ENCODE measurements at regions not wholly inside any gene's neighbourhood (a gene's known extent, or its start where the extent isn't known, plus 50 kb on each side); places are given as distances from the start of the nearest gene placed in this dataset.
"Not testable (repeated sequence)": the region's sequence is repeated elsewhere in the genome, so short reads cannot be mapped to it uniquely, and the experiment has no call there.

- Histone ChIP-seq H3K79me2 (ENCODE audit: control insufficient read depth, insufficient read depth, low read length, poor library complexity) (no peaks in the 10 kb centered on the region), H3K4me1 (ENCODE audit: control insufficient read depth in 1 of 2, insufficient read depth in 2 of 2, low read length in 2 of 2) (no peaks in the 10 kb centered on the region), H2BK12ac (ENCODE audit: low read length) (no peak overlapping the region), H2AFZ (ENCODE audit: insufficient read depth, low read length, poor library complexity) (no peak overlapping the region), H3K27ac (ENCODE audit: low read depth, low read length) (no peak overlapping the region), H3K23ac (ENCODE audit: low read length) (no peak overlapping the region), H3K36me3 (ENCODE audit: control insufficient read depth in 1 of 2, insufficient read depth in 2 of 2, low read length in 2 of 2) (no peaks in the 10 kb centered on the region), H3K9ac (ENCODE audit: low read length) (no peak overlapping the region), H3K18ac (ENCODE audit: low read length) (no peak overlapping the region), H3K4me2 (ENCODE audit: low read length) (no peak overlapping the region), H4K12ac (ENCODE audit: low read depth, low read length) (no peak overlapping the region), H3K4ac (ENCODE audit: low read depth, low read length) (no peak overlapping the region), H4K8ac (ENCODE audit: low read depth, low read length) (no peak overlapping the region), H2BK120ac (ENCODE audit: insufficient read depth, low read length, poor library complexity) (no peak overlapping the region), H2AK5ac (ENCODE audit: low read length) (no peak overlapping the region), H3K27me3 (ENCODE audit: insufficient read depth, low read length) (no peaks in the 10 kb centered on the region), H3K9me3 (ENCODE audit: insufficient read depth, low read depth, low read length) (no peaks in the 10 kb centered on the region), H4K91ac (ENCODE audit: low read depth, low read length) (no peak overlapping the region), H2BK5ac (ENCODE audit: low read depth, low read length, poor library complexity) (no peak overlapping the region), H3K14ac (ENCODE audit: low read length) (no peak overlapping the region), H3K79me1 (ENCODE audit: low read length) (no peaks in the 10 kb centered on the region), H3K4me3 (ENCODE audit: low read depth, low read length) (no peak overlapping the region)
- DNase-seq = no peak
- WGBS (ENCODE audit: extremely low coverage, insufficient coverage, insufficient read length) = no CpG with 5 or more reads among the region's 4 CpGs
Observed at GRCh38 chr4:133537780-133538281, 388.7 kb downstream of the PCDH10 start.

GRCh38 chr4:133534224-133534623 lies 385.1 kb downstream of the PCDH10 start:
- not testable (repeated sequence) for H2AK5ac ChIP-seq (ENCODE audit: low read length); H2BK120ac ChIP-seq (ENCODE audit: insufficient read depth, low read length, poor library complexity); H3K9ac ChIP-seq (ENCODE audit: low read length); H3K4me2 ChIP-seq (ENCODE audit: low read length); H3K4ac ChIP-seq (ENCODE audit: low read depth, low read length); H3K4me1 ChIP-seq (ENCODE audit: control insufficient read depth in 1 of 2, insufficient read depth in 2 of 2, low read length in 2 of 2); H4K8ac ChIP-seq (ENCODE audit: low read depth, low read length); H3K9me3 ChIP-seq (ENCODE audit: insufficient read depth, low read depth, low read length); H3K4me3 ChIP-seq (ENCODE audit: low read depth, low read length); H4K91ac ChIP-seq (ENCODE audit: low read depth, low read length); H3K27me3 ChIP-seq (ENCODE audit: insufficient read depth, low read length); H2AFZ ChIP-seq (ENCODE audit: insufficient read depth, low read length, poor library complexity); H2BK12ac ChIP-seq (ENCODE audit: low read length); H2BK5ac ChIP-seq (ENCODE audit: low read depth, low read length, poor library complexity); H3K79me1 ChIP-seq (ENCODE audit: low read length); H3K27ac ChIP-seq (ENCODE audit: low read depth, low read length); H3K23ac ChIP-seq (ENCODE audit: low read length); H4K12ac ChIP-seq (ENCODE audit: low read depth, low read length); H3K14ac ChIP-seq (ENCODE audit: low read length); H3K36me3 ChIP-seq (ENCODE audit: control insufficient read depth in 1 of 2, insufficient read depth in 2 of 2, low read length in 2 of 2); H3K79me2 ChIP-seq (ENCODE audit: control insufficient read depth, insufficient read depth, low read length, poor library complexity); H3K18ac ChIP-seq (ENCODE audit: low read length); DNase-seq
- WGBS (ENCODE audit: extremely low coverage, insufficient coverage, insufficient read length) = no CpG with 5 or more reads among the region's 6 CpGs

- Histone ChIP-seq H3K9ac (ENCODE audit: low read length) (no peak overlapping the region), H2BK5ac (ENCODE audit: low read depth, low read length, poor library complexity) (no peak overlapping the region), H3K23ac (ENCODE audit: low read length) (no peak overlapping the region), H4K12ac (ENCODE audit: low read depth, low read length) (no peak overlapping the region), H2AFZ (ENCODE audit: insufficient read depth, low read length, poor library complexity) (no peak overlapping the region), H3K4me3 (ENCODE audit: low read depth, low read length) (no peak overlapping the region), H3K36me3 (ENCODE audit: control insufficient read depth in 1 of 2, insufficient read depth in 2 of 2, low read length in 2 of 2) (no peaks in the 10 kb centered on the region), H3K9me3 (ENCODE audit: insufficient read depth, low read depth, low read length) (no peaks in the 10 kb centered on the region), H3K27ac (ENCODE audit: low read depth, low read length) (no peak overlapping the region), H2BK120ac (ENCODE audit: insufficient read depth, low read length, poor library complexity) (no peak overlapping the region), H2BK12ac (ENCODE audit: low read length) (no peak overlapping the region), H3K14ac (ENCODE audit: low read length) (no peak overlapping the region), H3K4me2 (ENCODE audit: low read length) (no peak overlapping the region), H3K18ac (ENCODE audit: low read length) (no peak overlapping the region), H4K91ac (ENCODE audit: low read depth, low read length) (no peak overlapping the region), H3K79me1 (ENCODE audit: low read length) (no peaks in the 10 kb centered on the region), H3K4ac (ENCODE audit: low read depth, low read length) (no peak overlapping the region), H3K4me1 (ENCODE audit: control insufficient read depth in 1 of 2, insufficient read depth in 2 of 2, low read length in 2 of 2) (no peaks in the 10 kb centered on the region), H2AK5ac (ENCODE audit: low read length) (no peak overlapping the region), H4K8ac (ENCODE audit: low read depth, low read length) (no peak overlapping the region), H3K27me3 (ENCODE audit: insufficient read depth, low read length) (no peaks in the 10 kb centered on the region), H3K79me2 (ENCODE audit: control insufficient read depth, insufficient read depth, low read length, poor library complexity) (no peaks in the 10 kb centered on the region)
- DNase-seq = no peak
- no CpG with 5 or more reads among the region's 1 CpG for WGBS (ENCODE audit: extremely low coverage, insufficient coverage, insufficient read length)
Observed at GRCh38 chr4:133524369-133524768, 375.3 kb downstream of the PCDH10 start.

- no peak overlapping the region for H3K9ac ChIP-seq (ENCODE audit: low read length)
- no peaks in the 10 kb centered on the region for H3K9me3 ChIP-seq (ENCODE audit: insufficient read depth, low read depth, low read length)
- no peak overlapping the region for H3K14ac ChIP-seq (ENCODE audit: low read length)
- no peaks in the 10 kb centered on the region for H3K79me1 ChIP-seq (ENCODE audit: low read length)
- no peak overlapping the region for H2BK12ac ChIP-seq (ENCODE audit: low read length)
- no peak overlapping the region for H3K4me2 ChIP-seq (ENCODE audit: low read length)
- no peak overlapping the region for H2AFZ ChIP-seq (ENCODE audit: insufficient read depth, low read length, poor library complexity)
- H4K91ac ChIP-seq (ENCODE audit: low read depth, low read length) = no peak overlapping the region
- no peaks in the 10 kb centered on the region for H3K4me1 ChIP-seq (ENCODE audit: control insufficient read depth in 1 of 2, insufficient read depth in 2 of 2, low read length in 2 of 2)
- no peak overlapping the region for H3K27ac ChIP-seq (ENCODE audit: low read depth, low read length)
- H2AK5ac ChIP-seq (ENCODE audit: low read length) = no peak overlapping the region
- no peak overlapping the region for H4K12ac ChIP-seq (ENCODE audit: low read depth, low read length)
- H3K27me3 ChIP-seq (ENCODE audit: insufficient read depth, low read length) = no peaks in the 10 kb centered on the region
- H3K79me2 ChIP-seq (ENCODE audit: control insufficient read depth, insufficient read depth, low read length, poor library complexity) = no peaks in the 10 kb centered on the region
- H3K4ac ChIP-seq (ENCODE audit: low read depth, low read length) = no peak overlapping the region
- peak in 1 of 2 donors; percentile 46 for DNase-seq
- no peak overlapping the region for H2BK120ac ChIP-seq (ENCODE audit: insufficient read depth, low read length, poor library complexity)
- no peak overlapping the region for H3K4me3 ChIP-seq (ENCODE audit: low read depth, low read length)
- H3K18ac ChIP-seq (ENCODE audit: low read length) = no peak overlapping the region
- no peak overlapping the region for H3K23ac ChIP-seq (ENCODE audit: low read length)
- no peaks in the 10 kb centered on the region for H3K36me3 ChIP-seq (ENCODE audit: control insufficient read depth in 1 of 2, insufficient read depth in 2 of 2, low read length in 2 of 2)
- H4K8ac ChIP-seq (ENCODE audit: low read depth, low read length) = no peak overlapping the region
- no peak overlapping the region for H2BK5ac ChIP-seq (ENCODE audit: low read depth, low read length, poor library complexity)
Observed at GRCh38 chr4:133513901-133514300, 364.8 kb downstream of the PCDH10 start.
